SK-N-MC (cell line): ENCODE measurements at regions not wholly inside any gene's neighbourhood (a gene's known extent, or its start where the extent isn't known, plus 50 kb on each side); places are given as distances from the start of the nearest gene placed in this dataset.

Experiments used
- EZH2 ChIP-seq: fragments of 200-600 bp; sonication (generic); IDR thresholded peaks from one replicate; pipeline ENCODE4 v1.6.1; 2017; ENCODE audit warnings: antibody characterized with exemption
- FOXP2 ChIP-seq: optimal IDR thresholded peaks from 2 replicates; pipeline ENCODE3; 2011; ENCODE audit warnings: mild to moderate bottlenecking, moderate library complexity; ENCODE audit not compliant: insufficient read depth; ENCODE audit errors: extremely low read length, control extremely low read depth
- POLR2AphosphoS5 ChIP-seq: IDR thresholded peaks from 2 replicates; pipeline ENCODE4 v1.6.1; 2012; ENCODE audit warnings: mild to moderate bottlenecking, low read depth, low read length, borderline replicate concordance

- TF ChIP-seq POLR2AphosphoS5, result no peak
- TF ChIP-seq EZH2, result no peak
- no peak for TF ChIP-seq FOXP2
These were observed 200.2 kb upstream of the DPH6 start for GRCh38 chr15:35746121-35746520.
